ENCODE measurements at regions not wholly inside any gene's neighbourhood (a gene's known extent, or its start where the extent isn't known, plus 50 kb on each side); places are given as distances from the start of the nearest gene placed in this dataset.

GRCh38 chr7:16014031-16014430, 327.5 kb upstream of the MEOX2 start:
- Mint-ChIP-seq H3K4me1 (no peaks in the 10 kb centered on the region), H3K9me3 (no peaks in the 10 kb centered on the region), H3K4me3 (no peak overlapping the region), H3K36me3 (ENCODE audit: low read depth) (no peaks in the 10 kb centered on the region), H3K27me3 (no peaks in the 10 kb centered on the region), H3K27ac (no peak overlapping the region)
- POLR2A ChIA-PET = no interaction called here
- DNase-seq = no peak
- CTCF ChIA-PET = no interaction called here

GRCh38 chr7:16007911-16008310, 321.4 kb upstream of the MEOX2 start:
- H3K27me3 Mint-ChIP-seq = no peaks in the 10 kb centered on the region
- H3K4me1 Mint-ChIP-seq = no peaks in the 10 kb centered on the region
- CTCF ChIA-PET = no interaction called here
- POLR2A ChIA-PET = no interaction called here
- no peaks in the 10 kb centered on the region for H3K36me3 Mint-ChIP-seq (ENCODE audit: low read depth)
- H3K4me3 Mint-ChIP-seq = no peak overlapping the region
- no peak for DNase-seq
- no peaks in the 10 kb centered on the region for H3K9me3 Mint-ChIP-seq
- no peak overlapping the region for H3K27ac Mint-ChIP-seq

DNA sequence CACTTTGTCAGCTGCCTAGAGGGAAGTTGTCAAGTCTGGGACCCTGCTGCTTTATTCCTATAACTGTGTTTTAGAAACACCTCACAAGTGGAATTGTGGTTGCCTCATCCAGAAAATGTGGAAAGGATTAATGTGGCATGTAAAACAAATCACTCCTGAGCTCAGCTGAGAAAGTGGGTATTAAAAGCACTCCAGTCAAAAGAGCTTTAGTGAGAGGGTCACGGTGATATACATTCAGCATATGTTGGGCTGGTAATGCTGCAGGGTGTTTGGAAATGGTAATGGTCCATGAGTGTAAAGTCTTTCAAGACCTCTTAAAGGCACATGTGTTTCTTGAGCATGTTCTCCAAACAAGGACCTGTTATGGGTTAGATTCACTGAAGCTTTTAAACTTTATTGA, 318.2 kb upstream of the MEOX2 start:
- Mint-ChIP-seq H3K27me3 (no peaks in the 10 kb centered on the region), H3K36me3 (ENCODE audit: low read depth) (no peaks in the 10 kb centered on the region)

GRCh38 chr7:16001477-16001876, 315.0 kb upstream of the MEOX2 start:
- no peaks in the 10 kb centered on the region for H3K9me3 Mint-ChIP-seq
- H3K36me3 Mint-ChIP-seq (ENCODE audit: low read depth) = no peaks in the 10 kb centered on the region
- H3K27me3 Mint-ChIP-seq = no peaks in the 10 kb centered on the region
- CTCF ChIA-PET = no interaction called here
- H3K4me1 Mint-ChIP-seq = no peaks in the 10 kb centered on the region
- no peak overlapping the region for H3K4me3 Mint-ChIP-seq
- H3K27ac Mint-ChIP-seq = no peak overlapping the region
- DNase-seq = no peak
- POLR2A ChIA-PET = no interaction called here

More for the DNA sequence above, 318.2 kb upstream of the MEOX2 start:
- ChIA-PET POLR2A (no interaction called here), CTCF (interaction anchor here (0.5 kb wide), 1 partner anchor 1214 kb away, joined by 3 read pairs; no protein-coding TSS in a partner anchor)
- no peak overlapping the region for H3K4me3 Mint-ChIP-seq
- DNase-seq = no peak
- H3K4me1 Mint-ChIP-seq = no peaks in the 10 kb centered on the region
- H3K27ac Mint-ChIP-seq = no peak overlapping the region
- no peaks in the 10 kb centered on the region for H3K9me3 Mint-ChIP-seq

DNA sequence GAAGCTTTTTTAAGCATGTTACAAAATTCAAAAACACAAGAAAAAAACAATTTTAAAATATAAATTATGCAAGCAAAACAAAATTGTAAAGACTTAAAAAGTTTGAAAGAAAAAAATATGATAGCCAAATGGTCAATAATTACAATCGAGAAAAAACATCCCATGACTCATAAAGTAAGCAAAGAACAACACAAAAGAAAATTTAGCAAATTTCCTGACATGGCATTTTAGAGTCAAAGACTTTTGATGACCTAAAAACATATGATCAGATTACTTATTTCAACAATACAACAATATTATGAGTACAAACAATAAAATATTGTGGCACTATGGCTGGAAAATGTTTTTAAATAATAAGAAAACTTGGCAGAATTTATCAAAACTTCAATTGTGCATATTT, 312.1 kb upstream of the MEOX2 start:
- POLR2A ChIA-PET = no interaction called here
- DNase-seq = no peak
- no peaks in the 10 kb centered on the region for H3K36me3 Mint-ChIP-seq (ENCODE audit: low read depth)
- CTCF ChIA-PET = no interaction called here
- no peaks in the 10 kb centered on the region for H3K27me3 Mint-ChIP-seq
- H3K4me1 Mint-ChIP-seq = no peaks in the 10 kb centered on the region
- H3K4me3 Mint-ChIP-seq = no peak overlapping the region
- no peaks in the 10 kb centered on the region for H3K9me3 Mint-ChIP-seq
- H3K27ac Mint-ChIP-seq = no peak overlapping the region

DNA sequence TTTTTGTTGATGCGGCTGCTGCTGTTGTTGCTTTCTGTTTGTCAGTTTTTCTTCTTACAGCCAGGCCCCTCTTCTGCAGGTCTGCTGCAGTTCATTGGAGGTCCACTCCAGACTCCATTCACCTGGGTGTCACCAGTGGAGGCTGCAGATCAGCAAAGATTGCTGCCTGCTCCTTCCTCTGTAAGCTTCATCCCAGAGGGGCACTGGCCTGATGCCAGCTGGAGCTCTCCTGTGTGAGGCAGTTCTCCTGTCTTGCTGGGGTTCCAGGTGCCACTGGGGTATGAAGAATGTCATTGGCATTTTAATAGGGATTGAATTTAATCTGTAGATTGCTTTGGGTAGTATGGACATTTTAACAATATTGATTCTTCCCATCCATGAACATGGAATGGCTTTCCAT, 308.5 kb upstream of the MEOX2 start:
- DNase-seq = no peak
- Mint-ChIP-seq H3K27ac (no peak overlapping the region), H3K4me1 (no peaks in the 10 kb centered on the region), H3K4me3 (no peak overlapping the region), H3K27me3 (no peaks in the 10 kb centered on the region), H3K36me3 (ENCODE audit: low read depth) (no peaks in the 10 kb centered on the region), H3K9me3 (no peaks in the 10 kb centered on the region)
- ChIA-PET POLR2A (no interaction called here), CTCF (no interaction called here)

DNA sequence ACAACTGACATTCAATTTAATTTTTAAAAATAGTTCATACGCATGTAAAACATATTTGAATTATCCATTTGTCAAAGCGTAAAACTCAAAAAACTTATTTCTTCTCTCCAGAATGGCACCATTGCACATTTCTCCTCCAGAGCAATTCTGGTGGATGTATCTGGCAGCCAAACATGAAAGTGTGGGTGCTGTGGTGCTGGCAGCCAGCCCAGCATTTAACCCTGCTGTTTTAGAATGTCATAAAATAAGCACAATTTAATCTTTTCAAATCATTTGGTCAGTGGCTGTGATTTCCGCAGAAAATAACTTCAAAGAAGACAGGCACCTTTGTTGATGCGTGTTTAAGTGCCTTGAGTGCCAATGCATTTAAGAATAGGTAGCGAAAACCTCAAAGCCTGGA, 302.7 kb upstream of the MEOX2 start:
- no peak for DNase-seq
- CTCF ChIA-PET = no interaction called here
- H3K9me3 Mint-ChIP-seq = no peaks in the 10 kb centered on the region
- H3K4me3 Mint-ChIP-seq = no peak overlapping the region
- H3K27ac Mint-ChIP-seq = no peak overlapping the region
- no peaks in the 10 kb centered on the region for H3K27me3 Mint-ChIP-seq
- POLR2A ChIA-PET = no interaction called here
- H3K4me1 Mint-ChIP-seq = no peaks in the 10 kb centered on the region
- no peaks in the 10 kb centered on the region for H3K36me3 Mint-ChIP-seq (ENCODE audit: low read depth)

GRCh38 chr7:15985587-15986384, 299.3 kb upstream of the MEOX2 start:
- no peaks in the 10 kb centered on the region for H3K4me1 Mint-ChIP-seq
- CTCF ChIA-PET = no interaction called here
- no peaks in the 10 kb centered on the region for H3K36me3 Mint-ChIP-seq (ENCODE audit: low read depth)
- H3K27me3 Mint-ChIP-seq = no peaks in the 10 kb centered on the region
- no peak overlapping the region for H3K27ac Mint-ChIP-seq
- DNase-seq = no peak
- no peak overlapping the region for H3K4me3 Mint-ChIP-seq
- POLR2A ChIA-PET = no interaction called here
- H3K9me3 Mint-ChIP-seq = no peaks in the 10 kb centered on the region

DNA sequence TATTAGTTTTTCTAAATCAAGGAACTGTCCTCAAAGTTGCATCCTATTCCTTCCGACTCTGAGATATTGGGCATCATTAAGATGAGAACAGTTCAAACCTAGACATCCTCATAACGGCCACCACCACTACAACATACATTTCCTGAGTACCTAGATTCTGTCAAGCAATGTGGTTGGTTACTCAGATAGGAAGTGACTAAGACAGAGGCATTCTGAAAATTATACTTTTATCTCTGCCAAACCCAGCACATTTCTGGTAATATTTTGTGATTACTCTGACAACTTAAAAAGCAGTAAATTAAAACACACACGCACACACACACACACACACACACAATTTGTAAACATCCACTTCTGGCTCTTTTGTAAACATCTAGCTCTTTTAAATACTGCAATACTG, 291.2 kb upstream of the MEOX2 start:
- Mint-ChIP-seq H3K27me3 (no peaks in the 10 kb centered on the region), H3K4me1 (peaks cover 4% of the 10 kb centered on the region), H3K4me3 (no peak overlapping the region), H3K27ac (no peak overlapping the region), H3K9me3 (no peaks in the 10 kb centered on the region), H3K36me3 (ENCODE audit: low read depth) (no peaks in the 10 kb centered on the region)
- ChIA-PET POLR2A (no interaction called here), CTCF (no interaction called here)
- no peak for DNase-seq

- ChIA-PET POLR2A (no interaction called here), CTCF (no interaction called here)
- H3K36me3 Mint-ChIP-seq (ENCODE audit: low read depth) = no peaks in the 10 kb centered on the region
- DNase-seq = no peak
- H3K9me3 Mint-ChIP-seq = no peaks in the 10 kb centered on the region
- no peak overlapping the region for H3K27ac Mint-ChIP-seq
- no peak overlapping the region for H3K4me3 Mint-ChIP-seq
- H3K4me1 Mint-ChIP-seq = peaks cover 3% of the 10 kb centered on the region
- no peaks in the 10 kb centered on the region for H3K27me3 Mint-ChIP-seq
Measured at GRCh38 chr7:15972862-15973275, 286.4 kb upstream of the MEOX2 start.

GRCh38 chr7:15967551-15967950, 281.1 kb upstream of the MEOX2 start:
- CTCF ChIA-PET = no interaction called here
- no peaks in the 10 kb centered on the region for H3K36me3 Mint-ChIP-seq (ENCODE audit: low read depth)
- H3K9me3 Mint-ChIP-seq = no peaks in the 10 kb centered on the region
- no peak for DNase-seq
- no peaks in the 10 kb centered on the region for H3K4me1 Mint-ChIP-seq
- POLR2A ChIA-PET = no interaction called here
- no peak overlapping the region for H3K4me3 Mint-ChIP-seq
- H3K27me3 Mint-ChIP-seq = no peaks in the 10 kb centered on the region
- no peak overlapping the region for H3K27ac Mint-ChIP-seq

GRCh38 chr7:15967121-15967520, 280.6 kb upstream of the MEOX2 start:
- Mint-ChIP-seq H3K4me1 (no peaks in the 10 kb centered on the region), H3K36me3 (ENCODE audit: low read depth) (no peaks in the 10 kb centered on the region), H3K27ac (no peak overlapping the region), H3K9me3 (no peaks in the 10 kb centered on the region), H3K4me3 (no peak overlapping the region), H3K27me3 (no peaks in the 10 kb centered on the region)
- ChIA-PET CTCF (no interaction called here), POLR2A (no interaction called here)
- no peak for DNase-seq

- ChIA-PET CTCF (no interaction called here), POLR2A (no interaction called here)
- H3K36me3 Mint-ChIP-seq (ENCODE audit: low read depth) = no peaks in the 10 kb centered on the region
- DNase-seq = no peak
- peaks cover 2% of the 10 kb centered on the region for H3K9me3 Mint-ChIP-seq
- H3K27me3 Mint-ChIP-seq = no peaks in the 10 kb centered on the region
- H3K4me1 Mint-ChIP-seq = no peaks in the 10 kb centered on the region
- no peak overlapping the region for H3K4me3 Mint-ChIP-seq
- H3K27ac Mint-ChIP-seq = no peak overlapping the region
Measured at GRCh38 chr7:15963206-15963605, 276.7 kb upstream of the MEOX2 start.

DNA sequence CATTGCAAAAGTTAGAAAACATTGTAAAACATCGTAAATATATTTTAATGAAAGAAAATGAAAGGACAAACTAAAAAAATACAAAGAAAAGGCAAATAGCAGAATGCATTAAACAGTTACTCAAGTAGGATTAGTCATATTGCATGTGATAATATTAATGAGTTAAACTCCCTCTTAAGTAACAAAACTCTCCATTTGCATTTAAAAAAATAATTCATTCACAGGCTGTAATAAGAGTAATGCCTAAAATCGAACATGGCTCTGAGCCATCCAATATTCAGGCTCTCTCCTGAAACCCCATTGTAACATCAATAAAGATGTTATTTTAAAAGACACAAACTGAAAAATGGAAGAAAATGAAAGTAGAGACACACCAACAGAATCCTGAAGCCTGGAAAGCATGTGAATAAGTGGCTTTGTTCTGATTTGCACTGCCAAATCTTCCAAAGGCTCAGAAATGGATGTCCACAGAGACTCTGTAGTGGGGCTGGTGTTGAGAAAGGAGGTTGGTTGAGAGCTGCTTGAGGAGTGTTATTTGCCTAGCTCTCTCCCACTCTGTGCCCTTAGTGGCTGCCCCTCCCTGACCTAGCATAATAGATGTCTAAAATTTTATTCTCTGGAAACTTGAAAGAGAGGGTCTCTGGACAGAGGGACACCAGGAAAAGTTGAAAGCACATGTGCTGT, 268.3 kb upstream of the MEOX2 start:
- CTCF ChIA-PET = no interaction called here
- H3K27me3 Mint-ChIP-seq = no peaks in the 10 kb centered on the region
- no peaks in the 10 kb centered on the region for H3K36me3 Mint-ChIP-seq (ENCODE audit: low read depth)
- peaks cover 11% of the 10 kb centered on the region for H3K9me3 Mint-ChIP-seq
- DNase-seq = no peak
- no peak overlapping the region for H3K27ac Mint-ChIP-seq
- H3K4me1 Mint-ChIP-seq = no peaks in the 10 kb centered on the region
- POLR2A ChIA-PET = no interaction called here
- no peak overlapping the region for H3K4me3 Mint-ChIP-seq

All from activated CD4-positive, alpha-beta memory T cell treated with anti-CD3 and anti-CD28 coated beads, Interleukin-2, amount 10 ng/mL, durations not matched to agents 7 days and 5 days (primary cell).